Breast epithelium (tissue), 4 donors: ENCODE measurements at regions not wholly inside any gene's neighbourhood (a gene's known extent, or its start where the extent isn't known, plus 50 kb on each side); places are given as distances from the start of the nearest gene placed in this dataset.
A peak's percentile ranks its signal among the peaks of the same experiment; 100 is the strongest.

Experiments used
- DNase-seq, 2 donors: peaks; one replicate each; pipeline ENCODE4 v3.0.0-alpha.2; 2019; ENCODE audit warnings: low spot score in 2 of 2
- H3K27ac ChIP-seq, 2 donors: fragments of 200-600 bp; sonication (generic) in 1 of 2; one replicate each; pipeline ENCODE4 v1.5.1; 2016 to 2019; ENCODE audit warnings: mild to moderate bottlenecking in 1 of 2
- H3K27me3 ChIP-seq, 2 donors: fragments of 200-600 bp; sonication (generic) in 1 of 2; one replicate each; pipeline versions ENCODE4 v1.5.1 to v1.6.0; 2017 to 2019; ENCODE audit warnings: control low read depth in 1 of 2, mild to moderate bottlenecking in 1 of 2
- H3K36me3 ChIP-seq: fragments of 200-600 bp; one replicate; pipeline ENCODE4 v1.5.1; 2019
- H3K4me1 ChIP-seq, 2 donors: fragments of 200-600 bp; sonication (generic); one replicate each; pipeline ENCODE4 v1.5.1; 2016 to 2019; ENCODE audit warnings: control low read depth in 1 of 2
- H3K4me3 ChIP-seq, 3 donors: fragments of 200-600 bp; sonication (generic); 1 replicate in 2 of 3; 2 replicates in 1 of 3; pipeline ENCODE4 v1.5.1; 2016 to 2019; ENCODE audit warnings: mild to moderate bottlenecking in 3 of 3, moderate library complexity in 2 of 3
- H3K9me3 ChIP-seq, 2 donors: fragments of 200-600 bp; sonication (generic) in 1 of 2; one replicate each; pipeline ENCODE4 v1.5.1; 2016 to 2019; ENCODE audit warnings: control low read depth in 1 of 2
- POLR2A ChIP-seq: fragments of 450-650 bp; IDR thresholded peaks from one replicate; pipeline ENCODE4 v1.6.1; 2016; ENCODE audit warnings: antibody characterized with exemption, mild to moderate bottlenecking, moderate library complexity
- POLR2AphosphoS5 ChIP-seq, 3 donors: sonication (generic); formaldehyde crosslinking; IDR thresholded peaks; one replicate each; pipeline ENCODE4 v1.6.1; 2017; ENCODE audit warnings: antibody characterized with exemption in 3 of 3
- intact Hi-C: fragments of 100-400 bp; cut with DNase I; formaldehyde crosslinking; loops from one replicate; pipeline ENCODE4 v1.15.1; 2023; ENCODE audit warnings: low total_unique reads
- TF ChIP-seq, protein P1 (sequence below), 3 donors: fragments of 450-650 bp; IDR thresholded peaks; one replicate each; pipeline ENCODE4 v1.5.1; 2016 to 2017; ENCODE audit warnings: antibody characterized with exemption in 3 of 3, mild to moderate bottlenecking in 3 of 3, moderate library complexity in 3 of 3

DNA sequence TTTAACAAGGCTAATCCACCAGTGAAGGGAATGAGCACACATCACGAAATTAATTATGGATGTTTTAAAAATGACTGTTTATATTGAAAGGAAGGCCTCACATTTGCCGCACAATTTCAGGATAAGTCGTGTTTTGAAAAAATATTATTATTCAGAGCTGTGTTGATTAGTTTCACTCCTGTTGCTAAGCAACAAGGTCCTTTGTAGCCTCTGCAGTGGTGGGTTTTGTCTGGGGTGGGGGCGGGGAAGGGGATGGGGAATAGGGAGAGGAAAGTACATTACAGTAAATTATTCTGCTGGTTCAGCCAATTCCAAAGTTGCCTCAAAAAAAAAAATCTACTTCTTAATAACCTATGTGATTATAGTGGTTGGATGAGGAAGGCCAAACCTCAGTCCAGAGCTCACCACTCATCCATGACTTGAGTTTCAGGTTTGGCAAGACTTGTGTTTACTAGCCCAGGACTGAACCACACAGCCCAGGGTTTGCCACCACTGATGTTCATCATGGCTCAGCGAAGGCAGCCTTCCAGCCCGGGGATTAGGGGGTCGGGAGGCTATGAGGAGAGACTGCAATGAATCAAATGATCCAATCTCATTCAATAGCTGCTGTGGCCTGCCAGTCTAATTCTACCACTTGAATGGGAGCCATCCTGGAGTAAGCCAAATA, 162.5 kb upstream of the ATP6AP2 start:
- peak overlapping the region; percentile 43 to 50 for H3K27ac ChIP-seq

DNA sequence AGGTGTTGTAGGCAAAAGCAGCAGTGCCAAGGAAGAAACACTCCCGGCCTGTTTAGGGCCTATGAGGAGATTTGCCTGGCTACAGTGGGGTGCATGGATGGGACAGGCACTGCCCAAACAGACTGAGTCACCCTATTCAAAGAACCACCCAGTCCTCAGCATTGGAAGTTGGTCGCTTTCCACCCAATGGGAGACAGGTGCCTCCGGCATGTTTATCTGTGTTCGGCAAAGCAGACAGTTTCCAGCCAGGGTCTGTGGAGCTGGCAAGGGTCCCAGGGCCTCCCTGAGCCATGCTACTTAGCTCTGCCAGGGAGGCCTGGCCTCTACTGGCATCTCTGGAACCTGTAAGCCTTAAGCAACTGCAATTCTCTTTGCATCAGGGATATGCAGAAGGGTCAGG, 165.1 kb upstream of the ATP6AP2 start:
- peaks cover 0 to 66% of the 10 kb centered on the region in 2 donors for H3K27me3 ChIP-seq
- H3K9me3 ChIP-seq, result no peaks in the 10 kb centered on the region
- intact Hi-C loops, result loop anchor here (2.0 kb wide), 1 partner anchor 63 kb away; no protein-coding TSS in a partner anchor
- H3K4me3 ChIP-seq, result no peak overlapping the region
- DNase-seq, result peak; percentile 52 to 58
- no peaks in the 10 kb centered on the region for H3K4me1 ChIP-seq
- TF ChIP-seq, protein P1, sequence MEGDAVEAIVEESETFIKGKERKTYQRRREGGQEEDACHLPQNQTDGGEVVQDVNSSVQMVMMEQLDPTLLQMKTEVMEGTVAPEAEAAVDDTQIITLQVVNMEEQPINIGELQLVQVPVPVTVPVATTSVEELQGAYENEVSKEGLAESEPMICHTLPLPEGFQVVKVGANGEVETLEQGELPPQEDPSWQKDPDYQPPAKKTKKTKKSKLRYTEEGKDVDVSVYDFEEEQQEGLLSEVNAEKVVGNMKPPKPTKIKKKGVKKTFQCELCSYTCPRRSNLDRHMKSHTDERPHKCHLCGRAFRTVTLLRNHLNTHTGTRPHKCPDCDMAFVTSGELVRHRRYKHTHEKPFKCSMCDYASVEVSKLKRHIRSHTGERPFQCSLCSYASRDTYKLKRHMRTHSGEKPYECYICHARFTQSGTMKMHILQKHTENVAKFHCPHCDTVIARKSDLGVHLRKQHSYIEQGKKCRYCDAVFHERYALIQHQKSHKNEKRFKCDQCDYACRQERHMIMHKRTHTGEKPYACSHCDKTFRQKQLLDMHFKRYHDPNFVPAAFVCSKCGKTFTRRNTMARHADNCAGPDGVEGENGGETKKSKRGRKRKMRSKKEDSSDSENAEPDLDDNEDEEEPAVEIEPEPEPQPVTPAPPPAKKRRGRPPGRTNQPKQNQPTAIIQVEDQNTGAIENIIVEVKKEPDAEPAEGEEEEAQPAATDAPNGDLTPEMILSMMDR (IDR thresholded peaks at IDR 0.05), result no peak
- TF ChIP-seq POLR2AphosphoS5 (IDR thresholded peaks at IDR 0.05) (no peak), POLR2A (no peak)
- H3K27ac ChIP-seq, result peak overlapping the region in 1 of 2 donors; percentile 12
- H3K36me3 ChIP-seq, result no peaks in the 10 kb centered on the region

More for the DNA sequence above, 162.5 kb upstream of the ATP6AP2 start:
- peak in 1 of 2 donors; percentile 30 for DNase-seq
- H3K9me3 ChIP-seq, result no peaks in the 10 kb centered on the region
- no peak overlapping the region for H3K4me3 ChIP-seq
- TF ChIP-seq POLR2A (no peak), POLR2AphosphoS5 (IDR thresholded peaks at IDR 0.05) (no peak)
- TF ChIP-seq, protein P1 (IDR thresholded peaks at IDR 0.05), result no peak
- H3K4me1 ChIP-seq, result no peaks in the 10 kb centered on the region
- H3K27me3 ChIP-seq, result peaks cover 0 to 52% of the 10 kb centered on the region in 2 donors
- intact Hi-C loops, result no loop called here
- no peaks in the 10 kb centered on the region for H3K36me3 ChIP-seq

DNA sequence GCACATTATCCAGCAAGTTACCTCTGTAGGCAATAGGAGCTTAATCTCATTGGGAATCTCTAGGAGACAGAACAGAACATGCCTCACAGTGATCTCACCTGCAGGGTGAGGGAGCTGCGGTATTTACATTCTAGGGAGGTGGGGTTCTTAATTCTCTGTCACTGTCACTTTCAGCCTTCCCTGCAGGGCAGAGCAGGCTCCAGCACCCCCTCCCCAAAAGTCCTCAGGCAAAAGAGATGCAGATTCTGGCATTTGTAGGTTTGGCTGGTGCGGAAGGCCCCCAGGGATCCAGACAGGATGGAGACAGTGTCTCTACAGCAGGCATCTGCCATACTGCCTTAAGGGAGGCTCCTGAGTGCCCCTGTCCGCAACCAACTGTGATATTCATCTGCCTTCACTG, 166.4 kb upstream of the ATP6AP2 start:
- intact Hi-C loops, result loop anchor here (2.0 kb wide), 1 partner anchor 64 kb away; no protein-coding TSS in a partner anchor
- H3K4me1 ChIP-seq, result no peaks in the 10 kb centered on the region
- no peaks in the 10 kb centered on the region for H3K36me3 ChIP-seq
- H3K27me3 ChIP-seq, result peaks cover 0 to 62% of the 10 kb centered on the region in 2 donors
- TF ChIP-seq POLR2A (no peak), POLR2AphosphoS5 (IDR thresholded peaks at IDR 0.05) (no peak)
- TF ChIP-seq, protein P1 (IDR thresholded peaks at IDR 0.05), result no peak
- peaks cover 0 to 11% of the 10 kb centered on the region in 2 donors for H3K9me3 ChIP-seq
- no peak overlapping the region for H3K27ac ChIP-seq
- no peak for DNase-seq
- H3K4me3 ChIP-seq, result no peak overlapping the region

DNA sequence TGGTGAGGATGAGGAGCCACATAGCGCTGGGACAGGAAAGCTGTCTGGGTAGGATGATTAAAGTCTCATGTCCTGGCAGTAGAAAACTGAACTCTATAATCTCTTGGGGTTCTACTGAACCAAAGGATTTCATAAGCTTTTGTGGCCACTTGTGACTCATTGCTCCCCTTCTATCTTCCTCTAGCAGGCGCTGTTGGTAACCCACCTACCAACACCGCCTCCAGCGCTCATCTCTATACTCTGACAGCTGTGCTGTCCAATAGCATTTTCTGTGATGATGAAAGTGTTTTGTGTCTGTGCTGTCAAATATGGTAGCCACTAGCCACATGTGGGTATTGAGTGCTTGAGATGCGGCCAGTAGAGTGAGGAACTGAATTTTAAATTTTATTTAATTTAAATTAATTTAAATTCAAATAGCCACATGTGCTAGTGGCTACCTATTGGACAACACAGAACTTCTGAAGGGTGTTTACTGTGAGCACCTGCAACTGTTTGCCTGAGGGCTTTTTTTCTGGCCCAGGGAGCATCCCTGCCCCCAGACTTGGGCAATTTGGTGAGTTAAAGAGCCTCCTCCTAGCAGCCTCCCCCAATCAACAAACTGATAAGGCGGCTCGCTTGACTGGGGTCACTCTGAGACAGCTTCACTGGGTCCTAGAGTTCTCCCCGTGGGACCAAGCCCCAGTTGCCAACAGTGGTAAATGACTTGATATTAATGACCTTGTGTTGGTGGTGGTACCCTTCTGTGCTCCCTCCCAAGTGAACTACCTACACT, 169.2 kb upstream of the ATP6AP2 start:
- H3K9me3 ChIP-seq, result peaks cover 4 to 29% of the 10 kb centered on the region in 2 donors
- TF ChIP-seq, protein P1 (IDR thresholded peaks at IDR 0.05), result no peak
- TF ChIP-seq POLR2A (no peak), POLR2AphosphoS5 (IDR thresholded peaks at IDR 0.05) (no peak)
- no peak for DNase-seq

DNA sequence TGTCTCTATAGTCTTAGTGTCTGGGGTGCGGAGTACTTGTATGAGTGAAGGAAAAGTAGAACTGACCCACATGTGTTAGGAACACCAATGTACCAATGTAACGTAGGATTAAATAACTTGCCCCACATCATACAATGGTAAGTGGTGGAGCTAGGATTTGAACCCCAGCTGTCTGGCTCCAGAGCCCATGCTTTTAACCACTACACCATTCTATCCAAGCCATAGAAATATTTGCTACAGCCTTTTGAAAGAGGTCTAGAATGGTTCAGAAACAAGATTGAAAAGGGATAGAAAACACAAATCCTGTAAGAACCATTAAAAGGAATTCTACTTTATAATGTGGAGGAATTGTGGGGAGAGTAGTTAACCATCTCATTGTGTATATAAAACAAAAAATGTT, 169.9 kb upstream of the ATP6AP2 start:
- intact Hi-C loops, result loop anchor here (1.0 kb wide), 1 partner anchor 23 kb away; no protein-coding TSS in a partner anchor
- no peak overlapping the region for H3K27ac ChIP-seq
- H3K4me3 ChIP-seq, result no peak overlapping the region
- H3K36me3 ChIP-seq, result no peaks in the 10 kb centered on the region
- peaks cover 0 to 58% of the 10 kb centered on the region in 2 donors for H3K27me3 ChIP-seq
- TF ChIP-seq POLR2AphosphoS5 (IDR thresholded peaks at IDR 0.05), result no peak
- TF ChIP-seq POLR2A, result no peak
- TF ChIP-seq, protein P1 (IDR thresholded peaks at IDR 0.05), result no peak
- DNase-seq, result no peak
- peaks cover 4 to 29% of the 10 kb centered on the region in 2 donors for H3K9me3 ChIP-seq
- H3K4me1 ChIP-seq, result no peaks in the 10 kb centered on the region

More for the DNA sequence above, 169.2 kb upstream of the ATP6AP2 start:
- Histone ChIP-seq H3K4me3 (no peak overlapping the region), H3K4me1 (no peaks in the 10 kb centered on the region), H3K27ac (no peak overlapping the region), H3K36me3 (no peaks in the 10 kb centered on the region), H3K27me3 (peaks cover 0 to 56% of the 10 kb centered on the region in 2 donors)
- intact Hi-C loops, result no loop called here
